IMR-90 (cell line): ENCODE measurements at regions not wholly inside any gene's neighbourhood (a gene's known extent, or its start where the extent isn't known, plus 50 kb on each side); places are given as distances from the start of the nearest gene placed in this dataset.

ENCODE experiments used
- ATAC-seq: fragments of 200-7000 bp; cut with Tn5 transposase; 2 replicates; pipeline ENCODE4 v1.9.1; 2020; ENCODE audit warnings: low read depth, mild to moderate bottlenecking, moderate library complexity
- BruUV-seq: library from RNA; stranded (reverse); fragments of 400-500 nt; replicated peaks from 2 replicates; lab custom pipeline; 2021; lab: Mats Ljungman, UMichigan
- CTCF ChIA-PET: fragments of 300-600 bp; formaldehyde crosslinking; extraction: SDS; loops from one replicate; lab custom pipeline; 2021; ENCODE audit warnings: antibody characterized with exemption; lab: Yijun Ruan, JAX
- POLR2A ChIA-PET: fragments of 300-600 bp; sonication (Branson Sonifier 250); formaldehyde crosslinking; loops from one replicate; lab custom pipeline; 2022; ENCODE audit warnings: antibody characterized with exemption; ENCODE audit not compliant: unreplicated experiment; lab: Charles Lee
- DNase-seq: peaks from one replicate; pipeline ENCODE4 v3.0.0; 2013
- H2AFZ ChIP-seq: replicated peaks from 2 replicates; pipeline ENCODE3; 2013; ENCODE audit warnings: low read length, mild to moderate bottlenecking; ENCODE audit not compliant: poor library complexity
- H2AK5ac ChIP-seq: 2 replicates; pipeline ENCODE4 v1.6.1; 2013; ENCODE audit warnings: low read depth, low read length, inconsistent platforms
- H2AK9ac ChIP-seq: replicated peaks from 2 replicates; pipeline ENCODE3; 2013; ENCODE audit warnings: mild to moderate bottlenecking, low read depth, low read length, moderate library complexity; ENCODE audit not compliant: poor library complexity
- H2BK120ac ChIP-seq: 2 replicates; pipeline ENCODE4 v1.6.1; 2013; ENCODE audit warnings: low read depth, low read length, inconsistent platforms
- H2BK15ac ChIP-seq: 3 replicates; pipeline ENCODE4 v1.6.1; 2013; ENCODE audit warnings: low read depth, low read length, inconsistent platforms
- H2BK20ac ChIP-seq: 2 replicates; pipeline ENCODE4 v1.6.1; 2013; ENCODE audit warnings: low read depth, mild to moderate bottlenecking, inconsistent platforms, low read length, moderate library complexity
- H2BK5ac ChIP-seq: 2 replicates; pipeline ENCODE4 v1.6.1; 2013; ENCODE audit warnings: mild to moderate bottlenecking, low read depth, low read length, inconsistent platforms; ENCODE audit not compliant: poor library complexity, severe bottlenecking
- H3K14ac ChIP-seq: replicated peaks from 2 replicates; pipeline ENCODE4 v1.6.1; 2013; ENCODE audit warnings: low read depth, low read length, inconsistent platforms
- H3K18ac ChIP-seq: 2 replicates; pipeline ENCODE4 v1.6.1; 2013; ENCODE audit warnings: low read depth, low read length, control low read depth
- H3K23ac ChIP-seq: 2 replicates; pipeline ENCODE4 v1.6.1; 2013; ENCODE audit warnings: low read depth, low read length, inconsistent platforms
- H3K27ac ChIP-seq: 2 replicates; pipeline ENCODE4 v1.5.1; 2013; ENCODE audit warnings: mild to moderate bottlenecking, control low read depth, low read length; ENCODE audit not compliant: insufficient read depth
- H3K27me3 ChIP-seq: 2 replicates; pipeline ENCODE4 v1.6.1; 2013; ENCODE audit warnings: low read length; ENCODE audit not compliant: control insufficient read depth, insufficient read depth
- H3K36me3 ChIP-seq: 2 replicates; pipeline ENCODE4 v1.6.1; 2013; ENCODE audit warnings: low read length, mixed read lengths; ENCODE audit not compliant: control insufficient read depth, insufficient read depth
- H3K4ac ChIP-seq: 2 replicates; pipeline ENCODE4 v1.6.1; 2013; ENCODE audit warnings: low read depth, low read length, inconsistent platforms
- H3K4me1 ChIP-seq: 2 replicates; pipeline ENCODE4 v1.6.1; 2013; ENCODE audit warnings: low read length, mixed read lengths; ENCODE audit not compliant: control insufficient read depth, insufficient read depth
- H3K4me2 ChIP-seq: 2 replicates; pipeline ENCODE4 v1.6.1; 2013; ENCODE audit warnings: low read depth, mild to moderate bottlenecking, control low read depth, low read length, moderate library complexity
- H3K4me3 ChIP-seq: 2 replicates; pipeline ENCODE4 v1.5.1; 2013; ENCODE audit warnings: low read depth, mild to moderate bottlenecking, control low read depth, low read length, moderate library complexity; ENCODE audit not compliant: insufficient read depth
- H3K56ac ChIP-seq: 2 replicates; pipeline ENCODE4 v1.6.1; 2013; ENCODE audit warnings: low read length, inconsistent platforms; ENCODE audit not compliant: insufficient read depth; ENCODE audit errors: extremely low read depth
- H3K79me1 ChIP-seq, 2 experiments: 2 replicates each; pipeline ENCODE4 v1.6.1; 2013; ENCODE audit warnings: low read length in 2 of 2, inconsistent platforms in 1 of 2, low read depth in 1 of 2
- H3K9ac ChIP-seq: 2 replicates; pipeline ENCODE4 v1.6.1; 2013; ENCODE audit warnings: low read depth, low read length, control low read depth
- H3K9me1 ChIP-seq: 2 replicates; pipeline ENCODE4 v1.6.1; 2013; ENCODE audit warnings: low read length, inconsistent platforms; ENCODE audit not compliant: insufficient read depth
- H3K9me3 ChIP-seq: 2 replicates; pipeline ENCODE4 v1.6.1; 2013; ENCODE audit warnings: low read length; ENCODE audit not compliant: control insufficient read depth, insufficient read depth
- H4K20me1 ChIP-seq: 2 replicates; pipeline ENCODE4 v1.6.1; 2013; ENCODE audit warnings: low read length, inconsistent platforms; ENCODE audit not compliant: insufficient read depth
- H4K5ac ChIP-seq: 2 replicates; pipeline ENCODE4 v1.6.1; 2013; ENCODE audit warnings: mild to moderate bottlenecking, low read depth, low read length, control low read depth
- H4K8ac ChIP-seq, 2 experiments: 2 replicates each; pipeline ENCODE4 v1.6.1; 2013; ENCODE audit warnings: low read depth in 2 of 2, low read length in 2 of 2, control low read depth in 1 of 2, inconsistent platforms in 1 of 2
- H4K91ac ChIP-seq: 2 replicates; pipeline ENCODE4 v1.6.1; 2013; ENCODE audit warnings: low read depth, low read length, inconsistent platforms; ENCODE audit not compliant: insufficient read depth
- BHLHE40 ChIP-seq: fragments of 150-350 bp; IDR thresholded peaks from 2 replicates; pipeline ENCODE4 v1.6.1; 2016; ENCODE audit warnings: mild to moderate bottlenecking, low read depth, low read length
- CEBPB ChIP-seq: IDR thresholded peaks from 2 replicates; pipeline ENCODE4 v1.6.1; 2012; ENCODE audit warnings: low read depth, low read length, improper control_type of control experiment
- CHD1 ChIP-seq: IDR thresholded peaks from 2 replicates; pipeline ENCODE4 v1.6.1; 2012; ENCODE audit warnings: low read depth, low read length, improper control_type of control experiment
- CTCF ChIP-seq: conservative IDR thresholded peaks from 2 replicates; pipeline ENCODE4 v1.5.1; 2012; ENCODE audit warnings: mild to moderate bottlenecking, low read depth, low read length, improper control_type of control experiment
- ELK1 ChIP-seq: fragments of 150-350 bp; IDR thresholded peaks from 2 replicates; pipeline ENCODE4 v1.6.1; 2016; ENCODE audit warnings: low read depth, mild to moderate bottlenecking, low read length, moderate library complexity, borderline replicate concordance
- FOS ChIP-seq: fragments of 150-350 bp; IDR thresholded peaks from 2 replicates; pipeline ENCODE4 v1.6.1; 2016; ENCODE audit warnings: low read depth, low read length
- MAFK ChIP-seq: IDR thresholded peaks from 2 replicates; pipeline ENCODE4 v1.6.1; 2012; ENCODE audit warnings: low read depth, low read length, improper control_type of control experiment
- MAZ ChIP-seq: IDR thresholded peaks from 2 replicates; pipeline ENCODE4 v1.6.1; 2012; ENCODE audit warnings: low read depth, mild to moderate bottlenecking, low read length, improper control_type of control experiment, moderate library complexity, borderline replicate concordance
- MXI1 ChIP-seq: IDR thresholded peaks from 2 replicates; pipeline ENCODE4 v1.6.1; 2012; ENCODE audit warnings: low read depth, mild to moderate bottlenecking, low read length, moderate library complexity, borderline replicate concordance
- NFE2L2 ChIP-seq: fragments of 150-350 bp; IDR thresholded peaks from 2 replicates; pipeline ENCODE4 v1.6.1; 2016; ENCODE audit warnings: low read depth, mild to moderate bottlenecking, low read length
- POLR2A ChIP-seq: IDR thresholded peaks from 2 replicates; pipeline ENCODE4 v1.6.1; 2012; ENCODE audit warnings: mild to moderate bottlenecking, low read depth, low read length
- RAD21 ChIP-seq: IDR thresholded peaks from 2 replicates; pipeline ENCODE4 v1.6.1; 2012; ENCODE audit warnings: low read length, improper control_type of control experiment
- RFX5 ChIP-seq: IDR thresholded peaks from 2 replicates; pipeline ENCODE4 v1.8.0; 2012; ENCODE audit warnings: low read depth, mild to moderate bottlenecking, low read length, moderate library complexity
- SMC3 ChIP-seq: fragments of 150-350 bp; IDR thresholded peaks from 2 replicates; pipeline ENCODE4 v1.6.1; 2016; ENCODE audit warnings: low read depth, mild to moderate bottlenecking, antibody characterized with exemption, low read length, moderate library complexity
- USF2 ChIP-seq: fragments of 150-350 bp; IDR thresholded peaks from 2 replicates; pipeline ENCODE4 v1.6.1; 2017; ENCODE audit warnings: mild to moderate bottlenecking, antibody characterized with exemption, low read length, low read depth
- WGBS, 2 experiments: methylation state at CpG; one replicate each; pipeline versions ENCODE4 v1.1.5 to v1.1.7; 2013; ENCODE audit warnings: missing lambda C conversion rate in 2 of 2; ENCODE audit not compliant: insufficient read length in 1 of 2; ENCODE audit errors: extremely low coverage in 2 of 2; 5-methylcytosine and 5-hydroxymethylcytosine counted together
- dilution Hi-C: fragments of 300-500 bp; cut with HindIII; formaldehyde crosslinking; loops from one replicate; pipeline ENCODE4 v1.14.3; 2018; ENCODE audit warnings: low sequenced_read_pairs; ENCODE audit not compliant: unreplicated experiment
- in situ Hi-C: fragments of 300-500 bp; cut with MboI; formaldehyde crosslinking; loops from 3 replicates; pipeline ENCODE4 v1.14.3; 2019; ENCODE audit warnings: low sequenced_read_pairs, inconsistent platforms, mixed read lengths
- intact Hi-C: fragments of 100-400 bp; cut with micrococcal nuclease; formaldehyde crosslinking; loops from 2 replicates; pipeline ENCODE4 v1.10.0; 2022

- H3K9me3 ChIP-seq: no peaks in the 10 kb centered on the region
- H4K91ac ChIP-seq: no peak overlapping the region
- no peak overlapping the region for H2BK120ac ChIP-seq
- no peak overlapping the region for H2AK5ac ChIP-seq
- H3K9me1 ChIP-seq: no peaks in the 10 kb centered on the region
- H3K4me3 ChIP-seq: no peak overlapping the region
- ChIA-PET POLR2A (no interaction called here), CTCF (interaction anchor here (0.6 kb wide), 1 partner anchor 1616 kb away, joined by 3 read pairs; no protein-coding TSS in a partner anchor)
- H3K36me3 ChIP-seq: no peaks in the 10 kb centered on the region
- H3K18ac ChIP-seq: no peak overlapping the region
- BruUV-seq: no TSS peak
- peaks cover 21% of the 10 kb centered on the region for H3K27me3 ChIP-seq
- H4K8ac ChIP-seq: no peak overlapping the region
- H3K4ac ChIP-seq: no peak overlapping the region
- no peak overlapping the region for H3K4me2 ChIP-seq
- H2AFZ ChIP-seq: no peak overlapping the region
- H3K27ac ChIP-seq: no peak overlapping the region
- H3K9ac ChIP-seq: no peak overlapping the region
- no CpG with 5 or more reads among the region's 3 CpGs for WGBS, 2 experiments
- H3K14ac ChIP-seq: no peak overlapping the region
- DNase-seq: no peak
- no peaks in the 10 kb centered on the region for H3K4me1 ChIP-seq
- in situ Hi-C loops (no loop called here), intact Hi-C loops (no loop called here), dilution Hi-C loops (no loop called here)
- no peak overlapping the region for H2BK5ac ChIP-seq
- H3K79me1 ChIP-seq: no peaks in the 10 kb centered on the region
- H4K5ac ChIP-seq: no peak overlapping the region
- H3K23ac ChIP-seq: no peak overlapping the region
- no peaks in the 10 kb centered on the region for H4K20me1 ChIP-seq
- no peak overlapping the region for H2BK15ac ChIP-seq
- TF ChIP-seq CTCF: no peak
- TF ChIP-seq CHD1: no peak
- TF ChIP-seq ELK1: no peak
- TF ChIP-seq MXI1: no peak
- no peak for TF ChIP-seq SMC3
- TF ChIP-seq BHLHE40: no peak
- TF ChIP-seq MAZ: no peak
- TF ChIP-seq NFE2L2: no peak
- TF ChIP-seq RAD21: no peak
- TF ChIP-seq CEBPB: no peak
- TF ChIP-seq MAFK: no peak
- TF ChIP-seq FOS: no peak
- TF ChIP-seq USF2: no peak
- no peak for TF ChIP-seq RFX5
- no peak for TF ChIP-seq POLR2A
- no peak overlapping the region for H2BK20ac ChIP-seq
- H2AK9ac ChIP-seq: no peak overlapping the region
- no peak overlapping the region for H3K56ac ChIP-seq
- no peak for ATAC-seq
Observed at GRCh38 chr6:166251211-166251610, 57.0 kb downstream of the PRR18 start.
